Activated naive CD4-positive, alpha-beta T cell treated with anti-CD3 and anti-CD28 coated beads, Interleukin-2, amount 50 U/mL, for 72 hours (primary cell): ENCODE measurements at regions not wholly inside any gene's neighbourhood (a gene's known extent, or its start where the extent isn't known, plus 50 kb on each side); places are given as distances from the start of the nearest gene placed in this dataset.

Experiments
- ATAC-seq, 2 donors: fragments of 150-1000 bp; cut with Tn5 transposase; 2 replicates each; pipeline ENCODE4 v1.10.0; 2021; ENCODE audit warnings: mild to moderate bottlenecking in 2 of 2, moderate library complexity in 2 of 2
- DNase-seq, 2 donors: peaks; one replicate each; pipeline ENCODE4 v3.0.0; 2021 to 2022; ENCODE audit warnings: low spot score in 2 of 2
- H3K27ac Mint-ChIP-seq, 2 donors: one replicate each; pipeline ENCODE4 v1.8.0; 2022; ENCODE audit warnings: mild to moderate bottlenecking in 2 of 2, mixed read lengths in 2 of 2
- H3K36me3 Mint-ChIP-seq, 2 donors: one replicate each; pipeline ENCODE4 v1.8.0; 2022; ENCODE audit warnings: mixed read lengths in 2 of 2
- H3K9me3 Mint-ChIP-seq, 2 donors: one replicate each; pipeline ENCODE4 v1.8.0; 2022; ENCODE audit warnings: mixed read lengths in 2 of 2

DNA sequence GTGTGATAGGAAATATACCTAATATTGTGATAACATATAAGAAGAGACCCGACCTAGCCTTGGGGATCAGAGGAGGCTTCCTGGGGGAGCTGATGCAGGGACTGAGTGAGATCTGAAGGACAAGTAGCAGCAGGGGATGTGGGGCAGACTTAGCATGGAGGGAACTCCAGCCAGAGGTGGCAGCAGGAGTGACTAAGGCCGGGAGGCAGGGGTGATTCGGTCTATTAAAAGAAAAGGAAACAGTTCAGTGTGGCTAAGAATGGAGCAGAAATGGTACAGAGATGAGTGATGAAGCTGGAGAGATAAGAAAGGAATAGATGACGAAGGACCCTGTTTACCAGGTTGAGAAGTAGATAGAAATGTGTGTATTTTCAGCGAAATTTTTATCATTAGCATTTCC, 408.8 kb downstream of the ENC1 start:
- H3K27ac Mint-ChIP-seq: no peak overlapping the region
- H3K36me3 Mint-ChIP-seq: no peaks in the 10 kb centered on the region
- H3K9me3 Mint-ChIP-seq: peaks cover 4 to 6% of the 10 kb centered on the region in 2 donors
- DNase-seq (no peak), ATAC-seq (peak; percentile 55 to 58)

DNA sequence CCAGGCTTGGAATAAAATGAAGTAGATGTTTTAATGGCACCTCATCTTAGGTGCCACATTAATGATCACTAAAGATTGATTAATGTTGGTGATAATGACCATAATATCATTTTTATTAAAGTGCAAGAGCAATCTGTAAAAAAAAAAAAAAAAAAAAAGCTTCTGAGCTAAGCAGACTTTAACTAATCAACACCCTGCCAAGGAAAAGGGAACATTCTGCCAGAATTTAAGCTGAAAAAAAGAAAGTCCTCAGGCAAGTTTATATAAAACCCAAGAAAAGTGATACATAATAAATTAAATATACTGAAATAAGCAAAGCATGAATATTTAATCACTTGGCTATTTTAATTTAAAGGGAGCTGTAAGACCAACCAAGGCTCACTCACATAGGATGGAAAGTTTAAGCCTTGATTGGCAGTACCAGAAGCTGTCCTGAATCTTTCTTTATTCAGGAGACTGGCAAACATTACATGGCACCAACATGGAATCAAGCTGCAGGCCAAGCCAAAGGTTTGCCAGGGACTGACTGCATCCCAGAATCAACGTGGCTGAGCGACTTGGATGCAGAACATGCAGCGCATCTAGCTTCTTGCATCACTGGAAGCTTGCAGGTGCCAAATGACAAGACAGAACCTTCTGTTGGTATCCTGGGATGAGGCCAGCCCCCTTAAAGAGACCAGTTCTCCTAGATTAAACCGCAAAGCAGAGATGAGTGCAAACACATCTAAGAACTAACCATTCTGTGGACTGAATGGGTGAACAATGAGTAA, 413.6 kb downstream of the ENC1 start:
- ATAC-seq (no peak), DNase-seq (no peak)
- Mint-ChIP-seq H3K9me3 (peaks cover 4 to 7% of the 10 kb centered on the region in 2 donors), H3K27ac (no peak overlapping the region), H3K36me3 (no peaks in the 10 kb centered on the region)

DNA sequence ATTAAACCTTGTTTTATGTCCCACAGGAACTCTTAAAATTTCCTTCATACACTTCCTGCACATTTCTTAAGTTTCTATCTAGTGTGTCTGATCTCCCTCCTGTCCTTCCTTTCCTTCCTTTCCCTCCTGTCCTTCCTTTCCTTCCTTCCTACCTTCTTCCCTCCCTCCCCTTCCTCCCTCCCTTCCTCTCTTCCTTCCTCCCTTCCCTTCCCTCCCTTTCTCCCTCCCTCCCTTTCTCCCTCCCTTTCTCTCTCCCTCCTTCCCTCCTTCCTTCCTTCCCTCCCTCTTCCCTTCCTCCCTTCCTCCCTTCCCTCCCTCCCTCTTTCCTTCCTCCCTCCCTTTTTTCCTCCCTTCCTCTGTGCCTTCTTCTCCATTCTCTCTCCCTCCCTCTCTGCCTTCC, 414.9 kb downstream of the ENC1 start:
- Mint-ChIP-seq H3K9me3 (peaks cover 4 to 7% of the 10 kb centered on the region in 2 donors), H3K27ac (peak overlapping the region in 1 of 2 donors; percentile 48), H3K36me3 (no peaks in the 10 kb centered on the region)
- ATAC-seq: no peak
- no peak for DNase-seq

DNA sequence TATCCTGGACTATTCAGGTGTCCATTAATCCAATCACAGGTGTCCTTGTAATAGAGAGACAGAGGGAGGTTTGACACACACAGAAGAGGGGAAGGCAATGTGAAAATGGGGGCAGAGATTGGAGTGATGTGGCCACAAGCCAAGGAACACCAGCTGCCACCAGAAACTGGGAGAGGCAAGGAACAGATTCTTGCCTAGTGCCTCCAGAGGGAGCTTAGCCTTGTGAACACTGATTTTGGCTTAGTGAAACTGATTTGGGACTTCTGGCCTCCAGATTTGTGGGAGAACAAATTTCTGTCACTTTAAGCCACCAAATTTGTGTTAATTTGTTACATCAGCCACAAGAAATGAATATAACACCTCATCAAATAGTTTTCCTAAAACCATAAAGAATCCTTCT, 416.2 kb downstream of the ENC1 start:
- peaks cover 0 to 4% of the 10 kb centered on the region in 2 donors for H3K9me3 Mint-ChIP-seq
- no peak for DNase-seq
- H3K27ac Mint-ChIP-seq: no peak overlapping the region
- ATAC-seq: no peak
- H3K36me3 Mint-ChIP-seq: no peaks in the 10 kb centered on the region

DNA sequence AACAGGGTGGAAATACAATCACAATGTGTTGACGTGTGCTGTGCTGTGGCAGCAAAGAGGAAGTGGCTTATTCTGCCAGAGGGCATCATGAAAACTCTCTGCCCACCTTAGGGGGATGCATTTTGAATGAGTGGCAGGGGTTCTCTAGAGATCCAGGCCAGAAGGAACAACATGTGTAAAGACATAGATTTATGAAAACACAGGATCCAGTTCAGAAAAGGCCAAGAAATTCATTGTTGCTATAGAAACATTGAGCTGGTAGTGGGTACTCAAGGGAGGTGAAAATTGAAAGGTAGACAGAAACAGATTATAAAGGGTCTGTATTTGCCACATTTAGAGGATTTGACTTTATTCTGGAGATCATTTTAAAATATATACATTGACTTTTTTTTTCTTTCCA, 417.7 kb downstream of the ENC1 start:
- Mint-ChIP-seq H3K27ac (no peak overlapping the region), H3K36me3 (no peaks in the 10 kb centered on the region), H3K9me3 (peaks cover 4% of the 10 kb centered on the region in 2 donors)
- DNase-seq (no peak), ATAC-seq (no peak)

DNA sequence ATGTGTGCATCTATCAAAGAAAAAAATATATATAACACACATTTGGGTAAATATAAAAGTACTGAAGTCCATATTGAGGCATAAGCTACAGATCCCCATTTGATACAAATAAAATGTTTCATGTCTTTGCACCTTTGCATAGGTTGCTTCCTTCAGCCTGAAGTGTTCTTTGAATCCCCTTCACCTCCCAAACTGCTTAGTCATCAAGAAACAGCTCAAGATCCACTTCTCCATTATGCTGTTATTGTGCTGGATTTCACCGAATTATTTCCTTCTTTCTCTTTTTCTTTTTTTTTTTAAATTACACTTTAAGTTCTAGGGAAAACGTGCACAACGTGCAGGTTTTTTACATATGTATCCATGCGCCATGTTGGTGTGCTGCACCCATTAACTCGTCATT, 419.1 kb downstream of the ENC1 start:
- Mint-ChIP-seq H3K9me3 (peaks cover 4% of the 10 kb centered on the region in 2 donors), H3K27ac (no peak overlapping the region), H3K36me3 (no peaks in the 10 kb centered on the region)
- no peak for ATAC-seq
- no peak for DNase-seq

DNA sequence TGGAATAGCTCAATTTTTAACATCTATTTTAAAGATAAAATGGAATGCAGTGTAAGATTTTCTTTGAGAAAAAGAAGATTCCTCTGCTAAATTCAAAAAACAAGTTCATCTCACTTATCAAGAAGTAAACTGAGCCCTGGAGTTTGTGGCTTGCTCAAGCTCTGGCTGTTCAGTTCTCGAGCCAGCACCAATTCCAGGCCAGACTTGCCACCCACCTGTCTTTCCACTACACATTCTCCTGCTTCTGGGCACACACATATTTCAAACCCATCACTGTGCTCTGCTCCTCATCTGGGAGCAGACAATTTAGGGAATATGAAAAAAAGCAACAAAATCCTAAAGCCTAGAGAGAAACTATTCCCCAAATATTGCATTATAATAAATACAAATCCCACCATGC, 424.5 kb downstream of the ENC1 start:
- Mint-ChIP-seq H3K9me3 (peaks cover 0 to 4% of the 10 kb centered on the region in 2 donors), H3K27ac (no peak overlapping the region), H3K36me3 (no peaks in the 10 kb centered on the region)
- ATAC-seq (no peak), DNase-seq (no peak)

DNA sequence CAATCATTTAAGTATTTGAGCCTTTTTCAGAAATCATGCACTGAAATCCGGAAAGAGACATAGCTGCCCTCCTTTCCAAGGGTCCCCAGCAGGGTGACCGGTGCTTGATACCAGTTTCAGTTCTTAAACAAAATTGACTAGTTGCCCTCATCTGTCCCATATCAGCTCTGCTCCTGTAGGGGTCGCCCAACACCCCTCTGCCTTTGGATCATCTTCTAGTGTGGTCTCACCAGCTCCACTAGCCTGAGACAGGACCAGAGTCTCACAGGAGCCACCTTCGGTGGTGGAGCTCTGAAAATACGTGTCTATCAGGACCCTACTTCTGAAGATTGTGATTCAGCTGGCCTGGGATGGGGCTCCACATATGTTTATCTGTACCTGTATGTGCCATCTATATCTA, 428.2 kb downstream of the ENC1 start:
- ATAC-seq (no peak), DNase-seq (no peak)
- no peak overlapping the region for H3K27ac Mint-ChIP-seq
- H3K36me3 Mint-ChIP-seq: no peaks in the 10 kb centered on the region
- no peaks in the 10 kb centered on the region for H3K9me3 Mint-ChIP-seq

DNA sequence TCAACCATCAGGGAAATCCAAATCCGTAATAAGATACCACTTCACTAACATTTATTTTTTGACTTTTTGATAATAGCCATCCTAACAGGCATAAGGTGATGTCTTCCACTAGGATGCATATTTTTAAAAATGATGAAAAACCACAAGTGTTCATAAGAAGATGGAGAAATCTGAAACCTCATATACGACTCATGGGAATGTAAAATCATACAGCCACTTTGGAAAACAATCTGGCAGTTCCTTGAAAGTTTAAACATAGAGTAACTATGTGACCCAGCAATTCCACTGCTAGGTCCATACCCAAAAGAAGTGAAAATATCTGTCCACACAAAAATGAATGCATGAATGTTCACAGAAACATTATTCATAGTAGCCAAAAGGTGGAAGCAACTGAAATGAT, 431.0 kb downstream of the ENC1 start:
- Mint-ChIP-seq H3K9me3 (no peaks in the 10 kb centered on the region), H3K27ac (no peak overlapping the region), H3K36me3 (no peaks in the 10 kb centered on the region)
- DNase-seq: no peak
- no peak for ATAC-seq

DNA sequence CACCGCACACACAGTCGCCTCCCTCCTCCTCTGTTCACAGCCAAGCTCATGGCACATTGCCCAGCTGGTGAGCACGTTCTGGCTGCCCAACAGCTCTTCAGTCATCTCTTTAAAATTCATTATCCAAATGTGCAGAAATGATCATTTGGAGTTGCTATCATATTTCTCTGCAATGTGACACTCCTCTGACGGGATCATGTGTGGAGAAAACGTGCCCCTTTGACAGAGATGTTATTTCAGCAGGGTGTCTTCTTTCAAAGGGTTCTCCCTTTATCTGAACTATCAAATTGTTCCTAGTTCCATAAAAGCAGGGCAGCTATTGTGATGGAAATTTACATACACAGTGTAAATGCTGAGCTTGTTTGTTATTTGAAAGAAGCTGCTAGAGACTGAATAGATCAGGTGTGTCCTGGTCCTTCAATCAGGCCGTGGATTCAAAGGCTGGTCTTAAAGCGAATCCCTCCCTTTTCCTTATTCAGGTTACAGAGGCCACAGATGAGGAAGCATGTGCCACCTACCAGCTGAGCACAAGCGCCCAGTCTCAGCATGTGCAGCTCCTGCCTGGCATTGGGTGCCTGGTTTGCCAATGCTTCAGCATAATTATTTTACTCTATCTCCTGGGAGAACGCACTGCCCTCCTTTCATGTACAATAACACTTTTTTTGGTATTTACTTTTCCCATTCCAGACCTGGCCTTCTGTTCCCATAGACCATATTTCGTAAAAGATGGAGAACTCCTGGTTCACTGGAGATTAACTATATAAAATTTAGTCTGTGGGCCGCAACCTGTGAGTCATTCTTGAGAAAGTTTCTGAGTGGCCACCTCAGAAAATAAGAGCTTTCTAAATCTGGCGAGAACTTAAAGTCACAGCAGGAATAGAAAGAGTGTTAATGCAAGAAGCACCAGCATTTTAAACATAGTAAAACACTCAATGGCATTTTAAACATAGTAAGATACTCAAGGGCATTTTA, 433.7 kb downstream of the ENC1 start:
- Mint-ChIP-seq H3K27ac (no peak overlapping the region), H3K36me3 (no peaks in the 10 kb centered on the region), H3K9me3 (no peaks in the 10 kb centered on the region)
- DNase-seq (no peak), ATAC-seq (no peak)

DNA sequence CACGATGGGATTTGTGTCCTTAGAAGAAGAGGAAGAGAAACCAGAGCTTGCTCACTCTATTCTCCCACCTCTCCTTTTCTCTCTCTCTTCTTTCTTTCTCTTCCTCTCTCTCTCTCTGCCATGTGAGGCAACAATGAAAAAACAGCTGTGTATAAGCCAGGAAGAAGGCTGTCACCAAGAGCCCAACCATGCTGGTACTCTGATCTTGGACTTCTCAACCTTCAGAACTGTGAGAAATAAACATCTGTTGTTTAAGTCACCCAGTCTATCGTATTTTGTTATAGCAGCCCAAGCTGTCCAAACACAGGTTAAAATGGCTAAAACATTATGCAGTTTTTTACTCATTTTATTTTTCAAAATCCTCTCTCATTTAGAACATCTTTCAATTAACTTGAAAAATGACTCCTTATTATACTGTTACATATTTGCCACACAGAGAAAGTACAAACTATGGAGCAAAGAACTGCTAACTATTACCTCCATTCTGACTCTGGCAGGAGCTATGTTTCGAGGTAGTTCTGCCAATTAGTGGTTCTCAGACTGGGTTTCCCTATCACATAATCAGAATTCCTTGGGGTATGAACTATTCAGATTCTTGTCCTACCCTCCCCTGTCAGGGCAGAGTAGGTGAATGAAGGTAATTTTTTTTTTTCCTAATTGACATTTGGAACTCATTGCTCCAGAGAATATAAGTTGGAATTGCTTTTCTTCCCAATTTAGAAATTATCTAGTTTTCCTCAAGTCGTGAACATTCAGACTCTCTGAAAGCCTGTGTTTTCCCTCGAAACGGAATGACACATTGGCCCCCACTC, 434.6 kb downstream of the ENC1 start:
- no peak for DNase-seq
- no peak for ATAC-seq
- no peaks in the 10 kb centered on the region for H3K36me3 Mint-ChIP-seq
- no peaks in the 10 kb centered on the region for H3K9me3 Mint-ChIP-seq
- no peak overlapping the region for H3K27ac Mint-ChIP-seq

DNA sequence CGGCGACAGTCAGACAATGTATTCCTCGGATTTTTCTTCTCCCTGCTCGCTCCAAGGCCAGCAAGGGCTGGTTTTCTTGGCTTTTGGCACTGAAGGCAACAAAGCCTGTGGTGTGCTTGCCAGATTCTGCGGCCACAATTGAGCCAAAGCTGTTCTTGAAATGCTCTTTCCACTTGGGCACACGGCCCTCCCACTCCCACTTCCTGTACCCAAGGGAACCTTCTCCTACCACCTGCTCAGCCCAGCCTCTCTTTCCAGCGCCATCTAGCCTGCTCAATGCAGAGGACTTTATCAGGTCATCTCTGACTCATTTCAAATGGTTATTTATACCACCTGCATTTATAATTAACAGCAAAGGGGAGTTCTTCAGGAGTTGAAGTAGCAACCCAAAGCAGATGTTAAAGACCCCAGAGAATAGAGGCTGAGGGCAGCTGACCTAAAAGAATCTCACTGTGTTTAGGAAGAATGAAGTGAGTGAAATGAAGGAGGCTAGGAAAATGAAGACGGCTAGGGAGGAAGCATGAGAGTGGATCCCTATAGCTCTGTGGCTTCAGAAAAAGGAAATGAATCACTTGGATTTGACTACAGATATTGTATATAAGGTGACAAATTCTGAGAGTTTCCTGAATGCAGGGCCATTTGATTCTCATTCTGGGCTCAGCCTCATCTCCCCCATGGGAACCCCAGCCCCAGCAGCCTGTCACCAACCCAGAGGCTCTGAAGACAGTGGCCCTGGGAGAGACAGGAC, 439.0 kb downstream of the ENC1 start:
- no peak overlapping the region for H3K27ac Mint-ChIP-seq
- no peaks in the 10 kb centered on the region for H3K9me3 Mint-ChIP-seq
- ATAC-seq: peak; percentile 74 to 80

DNA sequence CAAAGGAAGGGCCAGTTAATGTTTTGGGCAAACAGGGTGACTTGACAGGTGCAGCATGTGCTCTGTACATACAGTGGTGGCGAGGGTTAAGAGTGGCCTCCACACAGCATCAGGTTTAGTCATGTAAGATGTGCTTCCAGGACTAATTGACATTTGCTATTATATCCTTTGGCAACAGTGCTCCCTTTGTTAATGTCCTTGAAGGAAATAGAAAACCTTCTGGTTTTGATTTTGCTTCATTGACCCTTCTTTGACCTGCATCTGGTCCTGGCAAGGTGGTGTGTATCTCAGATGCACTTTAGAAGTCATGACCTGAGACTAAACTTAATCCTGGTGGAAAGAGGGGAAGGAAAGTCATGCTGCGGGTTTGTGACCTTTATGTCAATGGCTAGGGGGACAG, 440.0 kb downstream of the ENC1 start:
- Mint-ChIP-seq H3K36me3 (no peaks in the 10 kb centered on the region), H3K9me3 (peaks cover 0 to 4% of the 10 kb centered on the region in 2 donors)

More for the DNA sequence above, 439.0 kb downstream of the ENC1 start:
- no peaks in the 10 kb centered on the region for H3K36me3 Mint-ChIP-seq
- DNase-seq: no peak

DNA sequence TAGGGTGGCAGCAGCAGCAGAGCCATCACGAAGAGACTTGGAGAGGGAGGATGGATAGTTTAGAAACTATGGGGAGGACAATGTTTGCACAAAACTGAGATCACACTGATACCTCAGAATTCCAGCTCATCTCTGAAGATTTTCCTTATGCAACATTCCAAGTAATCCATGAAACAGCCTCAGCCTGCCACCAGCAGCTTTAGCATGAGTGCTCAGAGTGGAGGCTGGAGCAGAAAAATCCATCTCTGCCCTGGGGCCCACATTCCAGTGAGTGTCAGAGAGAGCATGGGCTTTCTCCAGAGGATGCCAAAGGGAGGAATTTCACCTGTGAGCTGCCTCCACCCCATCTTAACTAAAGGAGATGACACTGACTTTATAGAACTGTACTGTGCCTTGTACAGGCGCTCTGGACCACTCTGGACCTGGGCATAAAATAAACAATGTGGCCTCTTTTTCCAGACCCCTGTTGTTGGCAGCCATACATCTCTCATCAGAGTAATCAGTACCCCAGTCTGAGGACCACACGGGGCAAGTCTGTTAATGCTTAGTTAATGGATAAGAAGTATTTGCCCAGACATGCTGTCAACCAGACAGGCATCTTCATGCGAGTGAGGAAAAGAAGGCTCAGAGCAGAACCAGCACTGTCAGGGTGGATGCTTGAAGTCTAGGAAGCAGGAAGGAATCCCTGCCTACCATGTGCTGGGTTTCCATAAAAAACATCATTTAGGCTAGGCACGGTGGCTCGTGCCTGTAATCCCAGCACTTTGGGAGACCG, 440.9 kb downstream of the ENC1 start:
- DNase-seq (no peak), ATAC-seq (no peak)
- H3K27ac Mint-ChIP-seq: no peak overlapping the region
- H3K36me3 Mint-ChIP-seq: no peaks in the 10 kb centered on the region
- peaks cover 0 to 5% of the 10 kb centered on the region in 2 donors for H3K9me3 Mint-ChIP-seq

More for the DNA sequence above, 440.0 kb downstream of the ENC1 start:
- H3K27ac Mint-ChIP-seq: no peak overlapping the region
- ATAC-seq (no peak), DNase-seq (no peak)

DNA sequence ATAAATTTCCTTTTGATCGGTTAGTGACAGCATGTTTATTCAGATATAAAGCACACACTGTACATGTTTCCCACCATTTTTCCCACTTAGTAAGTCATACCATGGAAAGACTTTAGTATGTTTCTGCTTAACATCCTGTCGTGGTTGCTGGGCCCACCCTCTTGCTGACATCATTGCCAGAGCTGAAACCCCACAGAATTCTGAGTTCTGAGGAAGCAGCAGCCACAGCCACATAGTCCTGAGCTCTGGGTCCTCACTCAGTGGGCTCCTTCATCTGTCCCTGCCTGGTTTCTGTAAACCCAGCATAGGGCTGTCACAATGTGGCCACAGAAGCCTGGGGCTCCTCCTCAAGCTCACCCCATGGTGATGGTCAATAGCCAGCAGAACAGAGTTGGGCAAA, 441.5 kb downstream of the ENC1 start:
- ATAC-seq (peak; percentile 36 to 65), DNase-seq (no peak)
- Mint-ChIP-seq H3K27ac (no peak overlapping the region), H3K9me3 (peaks cover 0 to 5% of the 10 kb centered on the region in 2 donors), H3K36me3 (no peaks in the 10 kb centered on the region)
